ENCODE measurements at regions not wholly inside any gene's neighbourhood (a gene's known extent, or its start where the extent isn't known, plus 50 kb on each side); places are given as distances from the start of the nearest gene placed in this dataset.

DNA sequence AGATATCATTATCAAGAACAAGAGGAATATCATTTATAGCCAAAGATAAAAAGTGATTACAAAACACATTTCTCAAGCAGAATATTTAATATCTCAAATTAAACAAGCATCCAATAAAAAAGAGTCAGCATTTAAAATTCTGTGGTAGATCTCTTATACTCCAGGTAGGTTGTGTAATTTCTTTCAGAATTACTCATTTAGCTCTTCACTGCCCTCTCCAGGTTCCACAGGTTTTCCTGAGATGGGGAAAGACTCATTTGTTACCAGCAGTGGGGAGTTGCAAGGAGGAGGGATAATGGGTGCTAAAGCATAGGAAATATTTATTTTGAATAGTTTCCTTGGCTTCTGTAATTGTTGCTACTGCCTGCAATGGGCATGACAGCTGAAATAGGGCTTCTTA is 83.1 kb upstream of the RASGRP1 start:
- DNase-seq (ENCODE audit: low spot score): no peak

DNA sequence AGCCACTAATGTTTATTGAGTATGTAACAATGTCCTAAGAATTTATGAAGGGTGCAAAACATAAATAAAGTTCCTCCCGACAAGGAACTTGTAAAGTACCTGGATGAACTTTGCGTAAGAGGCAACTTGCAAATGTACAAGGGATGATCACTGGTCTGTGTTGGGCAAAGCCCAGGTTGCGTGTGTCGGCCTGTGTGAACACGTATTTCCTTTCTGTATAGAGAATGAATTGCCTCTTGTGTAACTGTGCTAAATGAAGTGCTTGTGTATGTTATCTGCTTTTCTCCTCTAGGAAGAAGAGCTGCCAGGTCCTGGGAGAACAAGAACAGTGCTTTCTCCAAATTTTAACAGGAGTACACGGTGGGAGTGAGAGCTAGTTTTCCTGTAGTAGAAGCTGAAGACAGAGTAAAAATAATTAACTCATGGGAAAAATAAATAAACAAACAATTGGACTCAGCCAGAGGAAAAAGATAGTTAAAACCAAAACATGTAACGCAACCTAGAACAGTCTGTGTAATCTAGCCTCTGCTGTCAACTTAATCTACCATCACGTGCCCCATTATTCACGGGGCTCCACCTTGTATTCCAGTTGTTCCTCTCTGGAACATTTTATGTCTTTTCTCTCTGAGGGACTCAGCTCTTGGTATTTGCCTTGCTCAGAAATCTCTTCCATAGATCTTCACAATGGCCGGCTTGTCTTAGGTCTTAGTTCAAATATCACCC is 83.7 kb upstream of the RASGRP1 start:
- no peak for DNase-seq (ENCODE audit: low spot score)

DNA sequence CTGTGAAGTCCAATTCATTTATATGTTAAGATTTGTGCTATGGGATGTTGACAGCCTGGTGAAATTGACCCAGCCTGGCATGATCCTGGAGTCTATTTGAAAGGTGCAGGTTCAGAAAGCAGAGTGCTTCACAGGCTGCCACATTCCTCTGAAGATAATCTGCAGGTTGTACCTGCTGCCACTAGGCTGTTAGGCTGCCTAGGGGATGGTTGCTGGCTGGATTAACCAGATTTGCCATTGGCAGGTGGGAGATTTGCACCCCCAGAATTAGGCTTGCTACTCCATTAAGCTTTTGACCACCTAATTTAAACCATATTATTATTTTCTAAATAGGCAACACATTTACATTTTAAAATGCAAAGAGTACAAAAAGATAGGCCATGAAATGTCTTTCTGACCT is 85.8 kb upstream of the RASGRP1 start:
- DNase-seq (ENCODE audit: low spot score): no peak

DNA sequence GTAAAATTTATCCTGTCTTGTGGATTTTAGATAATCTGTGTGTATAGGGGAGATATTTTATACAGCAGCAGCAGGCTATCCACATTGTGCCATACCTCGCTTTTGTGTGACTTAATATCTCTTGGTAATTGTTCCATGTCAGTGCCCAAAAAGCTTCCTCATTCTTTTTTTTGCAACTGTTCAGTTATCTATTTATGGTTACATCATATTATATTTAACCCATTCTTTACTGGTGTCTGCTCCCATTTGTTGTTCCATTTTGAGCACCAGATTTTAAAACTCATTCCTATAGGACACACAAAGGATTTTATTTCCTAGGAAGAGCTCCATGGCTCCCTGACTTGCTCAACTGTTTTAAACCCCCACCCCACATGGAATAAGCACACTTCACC is 86.3 kb upstream of the RASGRP1 start:
- no peak for DNase-seq (ENCODE audit: low spot score)

DNA sequence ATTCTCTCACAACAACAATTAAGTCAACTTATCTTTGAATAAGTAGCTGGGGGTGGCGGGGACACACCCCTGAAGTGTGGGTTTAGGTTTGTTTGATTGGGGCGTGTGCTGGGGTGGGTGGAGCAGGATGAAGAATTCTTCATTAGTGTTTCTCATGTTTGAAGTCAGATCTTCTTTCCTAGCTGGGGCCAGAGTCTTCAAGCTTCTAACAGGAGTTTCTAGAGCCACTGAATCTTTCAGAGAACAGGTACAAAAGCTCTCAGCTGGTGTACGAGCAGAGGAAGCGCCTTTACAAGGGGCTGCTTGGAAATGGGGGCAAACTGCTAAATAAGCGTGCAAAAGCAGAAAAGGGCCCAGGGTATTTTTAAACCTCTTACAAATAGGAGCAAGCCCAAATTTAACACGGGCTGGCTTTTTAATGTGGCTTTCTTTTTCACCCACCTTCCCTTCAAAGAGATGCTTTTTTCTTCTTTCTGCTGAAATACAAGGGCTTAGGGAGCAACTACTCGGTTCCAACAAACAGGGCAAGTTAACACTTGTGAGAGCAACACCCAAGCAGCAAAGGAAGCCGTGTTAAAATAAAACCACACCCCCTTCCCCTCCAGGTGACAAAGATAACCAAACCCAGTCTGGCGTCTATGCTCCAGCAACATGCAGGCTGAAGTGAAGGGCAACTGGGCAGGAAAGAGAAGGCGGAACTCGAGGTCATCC is 86.9 kb upstream of the RASGRP1 start:
- peak; percentile 87 for DNase-seq (ENCODE audit: low spot score)

DNA sequence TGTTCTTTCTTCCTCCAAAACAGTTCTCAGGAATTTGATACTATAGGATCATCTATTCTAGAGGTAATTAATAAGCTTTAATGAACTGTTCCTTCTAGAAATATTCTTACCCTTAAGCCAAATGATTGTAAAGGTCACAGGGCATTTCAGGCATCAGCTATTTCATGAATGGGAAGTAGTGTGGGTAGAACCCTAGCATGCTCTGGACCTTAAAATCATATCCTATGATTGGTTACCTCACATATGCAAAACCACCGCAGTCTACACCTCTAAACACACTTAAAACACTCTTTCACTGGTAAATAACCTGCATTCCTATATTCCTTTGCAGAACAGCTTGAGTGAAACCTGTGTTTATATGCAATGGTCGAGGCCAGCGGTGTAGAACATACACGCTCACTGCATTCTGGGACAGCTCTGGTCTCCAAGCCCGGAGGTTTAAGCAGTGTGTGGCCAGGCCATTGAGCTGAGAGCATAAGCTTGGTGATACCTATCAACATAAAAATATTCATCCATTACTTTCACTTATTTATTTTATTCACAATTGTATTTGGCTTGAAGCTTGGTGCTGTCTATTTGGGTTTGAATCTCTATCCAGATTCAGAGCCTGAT is 87.7 kb upstream of the RASGRP1 start:
- no peak for DNase-seq (ENCODE audit: low spot score)

DNA sequence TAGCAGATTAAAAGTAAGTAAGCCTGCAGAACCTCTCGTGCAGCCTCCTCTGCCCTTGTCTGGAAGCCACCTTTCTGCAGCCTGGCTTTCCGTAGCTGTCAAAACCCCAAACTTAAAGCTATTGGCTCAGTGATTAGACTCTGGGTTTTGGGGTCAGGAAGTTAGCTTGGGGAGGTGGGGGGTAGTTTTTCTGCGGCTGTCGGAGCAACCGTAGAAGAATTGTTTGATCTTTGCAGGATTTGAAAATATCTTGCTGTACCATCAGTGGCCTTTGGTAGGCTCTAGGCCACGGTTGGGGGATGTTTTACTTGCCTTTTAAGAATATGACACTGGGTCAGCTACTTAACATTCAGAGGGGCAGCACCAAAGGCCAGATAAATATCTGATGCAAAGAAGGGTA is 88.4 kb upstream of the RASGRP1 start:
- DNase-seq (ENCODE audit: low spot score): peak; percentile 92

DNA sequence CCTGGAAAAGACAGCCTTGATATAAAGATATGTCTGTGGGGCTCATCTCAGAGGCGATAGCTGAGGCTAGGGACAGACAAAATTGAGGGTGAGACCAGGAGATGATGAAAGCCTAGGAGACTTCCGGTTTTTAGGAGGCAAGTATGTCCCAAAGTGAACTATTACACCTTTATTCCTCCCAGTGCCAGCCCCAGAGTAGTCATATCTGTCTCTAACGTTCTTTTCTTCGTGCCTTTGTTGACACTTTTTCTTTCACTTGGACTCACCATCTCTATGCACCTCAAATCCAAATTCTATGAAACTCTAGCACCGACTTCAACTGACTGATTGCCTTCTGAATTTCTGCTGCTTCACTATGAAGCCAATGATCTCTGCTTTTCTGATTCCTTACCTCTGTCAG is 93.8 kb upstream of the RASGRP1 start:
- no peak for DNase-seq (ENCODE audit: low spot score)

- DNase-seq (ENCODE audit: low spot score): peak; percentile 44
Observed at GRCh38 chr15:38660738-38661137, 96.1 kb upstream of the RASGRP1 start.

GRCh38 chr15:38662033-38662802 is 97.6 kb upstream of the RASGRP1 start:
- DNase-seq (ENCODE audit: low spot score): no peak

- no peak for DNase-seq (ENCODE audit: low spot score)
Observed at GRCh38 chr15:38662805-38663204, 98.2 kb upstream of the RASGRP1 start.

GRCh38 chr15:38665586-38666305 is 101.1 kb upstream of the RASGRP1 start:
- DNase-seq (ENCODE audit: low spot score): no peak

DNA sequence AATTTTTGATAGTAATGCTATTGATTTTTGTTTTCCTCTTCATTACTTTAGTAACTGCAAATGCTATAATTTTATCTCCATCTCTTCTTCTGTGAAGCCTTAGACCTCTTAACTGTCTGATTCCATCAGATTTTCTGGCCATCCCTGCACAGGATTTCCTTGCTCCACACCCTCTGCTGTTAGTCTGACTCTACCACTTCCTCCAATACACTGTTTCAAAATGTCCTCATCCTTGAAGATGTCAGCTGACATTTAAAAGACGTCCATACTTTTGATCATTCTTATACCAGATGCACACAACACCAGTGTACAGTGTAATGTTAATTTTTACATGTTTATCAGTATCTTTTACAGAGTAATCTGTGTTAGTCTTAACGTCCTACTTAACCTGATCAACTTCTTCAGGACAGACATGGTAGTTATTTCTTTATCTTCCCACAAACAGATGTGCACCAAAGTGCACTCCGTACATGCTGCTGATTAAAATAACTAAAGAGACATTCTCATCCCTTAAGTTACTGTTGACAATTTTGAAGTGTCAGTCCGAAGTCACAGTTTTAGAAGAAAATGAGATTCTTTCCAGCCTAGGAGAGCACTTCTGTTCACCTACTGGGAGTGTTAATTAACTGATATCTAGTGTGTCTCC is 102.4 kb upstream of the RASGRP1 start:
- DNase-seq (ENCODE audit: low spot score): no peak

GRCh38 chr15:38667890-38668850 is 103.6 kb upstream of the RASGRP1 start:
- no peak for DNase-seq (ENCODE audit: low spot score)

- no peak for DNase-seq (ENCODE audit: low spot score)
Observed at GRCh38 chr15:38668898-38669391, 104.3 kb upstream of the RASGRP1 start.

DNA sequence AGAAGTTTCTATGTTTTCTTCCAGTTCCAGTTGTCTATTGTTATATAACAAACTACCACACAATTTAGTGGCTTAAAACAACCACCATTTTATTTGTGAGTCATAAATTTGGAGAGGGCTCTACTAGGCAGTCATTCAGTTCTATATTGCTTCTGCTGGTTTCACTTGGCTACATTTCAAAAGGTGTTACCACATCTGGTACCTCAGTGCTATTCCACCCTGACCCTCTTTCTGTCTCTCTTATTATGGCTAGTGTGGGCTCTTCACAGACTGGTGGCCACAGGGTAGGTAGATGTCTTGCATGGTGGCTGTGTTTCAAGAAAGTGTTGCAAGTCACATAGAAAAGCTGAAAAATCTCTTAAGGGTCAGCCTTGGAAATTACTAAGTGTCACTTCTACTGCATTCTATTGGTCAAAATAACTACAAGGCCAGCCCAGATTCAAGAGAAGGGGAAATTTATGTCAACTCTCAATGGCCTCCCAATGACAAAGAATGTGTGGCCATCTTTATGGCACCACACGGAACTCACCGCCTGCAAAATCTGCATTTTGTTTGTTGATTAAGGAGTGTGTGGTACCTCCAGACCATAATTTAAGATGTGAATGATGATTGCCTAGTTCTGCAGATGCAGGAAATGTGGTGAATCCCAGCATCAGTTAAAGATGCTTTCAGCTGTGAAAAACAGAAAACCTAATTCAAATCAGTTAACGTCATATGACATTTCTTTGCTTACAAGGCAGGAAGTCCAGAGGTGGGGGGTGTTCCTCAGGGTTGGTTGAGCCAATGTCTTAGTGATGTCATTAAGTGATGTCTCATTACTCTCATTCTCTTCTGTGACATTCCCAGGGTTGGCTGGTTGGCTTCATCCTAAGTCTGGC is 105.8 kb upstream of the RASGRP1 start:
- peak; percentile 86 for DNase-seq (ENCODE audit: low spot score)

DNA sequence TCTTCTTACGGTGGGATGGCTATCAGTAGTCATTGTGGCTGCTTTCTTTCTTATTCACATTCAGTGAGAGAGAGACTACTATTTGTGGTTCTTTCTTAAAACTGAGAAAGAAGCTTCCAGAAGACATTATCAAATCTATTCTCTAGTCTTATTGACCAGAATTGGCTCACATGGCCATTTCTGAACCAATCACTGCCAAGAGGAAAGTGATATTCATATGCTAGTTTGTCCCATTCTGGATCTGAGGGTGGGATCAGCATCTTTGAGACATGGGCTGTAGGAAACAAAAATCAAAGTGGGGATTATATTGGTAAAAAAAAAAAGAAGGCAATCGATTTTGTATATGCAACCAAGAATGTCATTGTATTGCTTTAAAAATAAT is 106.4 kb upstream of the RASGRP1 start:
- DNase-seq (ENCODE audit: low spot score): no peak

GRCh38 chr15:38671675-38672254 is 107.2 kb upstream of the RASGRP1 start:
- peak; percentile 52 for DNase-seq (ENCODE audit: low spot score)

DNA sequence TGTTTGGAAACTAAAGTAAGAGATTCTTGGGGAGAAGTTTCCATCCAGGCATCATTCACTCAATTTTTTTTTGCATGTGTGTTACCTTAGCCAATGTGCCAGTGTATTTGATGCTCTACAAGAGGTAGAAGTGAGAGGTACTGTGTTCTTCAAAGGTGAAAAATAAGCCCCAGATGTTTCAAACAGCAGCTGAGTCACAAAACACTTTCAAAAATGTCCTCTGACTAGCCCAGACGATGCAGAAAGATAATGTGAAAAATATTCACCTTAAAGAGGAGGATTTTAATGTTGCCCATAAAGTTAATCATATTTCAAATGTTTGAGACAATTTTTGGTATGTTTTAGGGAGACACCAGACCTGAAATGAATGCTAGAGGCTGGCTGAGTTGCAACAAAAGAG is 107.7 kb upstream of the RASGRP1 start:
- no peak for DNase-seq (ENCODE audit: low spot score)
